Hindlimb muscle (tissue), 1 donor: ENCODE measurements at regions not wholly inside any gene's neighbourhood (a gene's known extent, or its start where the extent isn't known, plus 50 kb on each side); places are given as distances from the start of the nearest gene placed in this dataset.
"Not testable (repeated sequence)": the region's sequence is repeated elsewhere in the genome, so short reads cannot be mapped to it uniquely, and the experiment has no call there.

Source experiments
- DNase-seq: peaks from one replicate; pipeline ENCODE4 v3.0.0-alpha.2; 2013

DNA sequence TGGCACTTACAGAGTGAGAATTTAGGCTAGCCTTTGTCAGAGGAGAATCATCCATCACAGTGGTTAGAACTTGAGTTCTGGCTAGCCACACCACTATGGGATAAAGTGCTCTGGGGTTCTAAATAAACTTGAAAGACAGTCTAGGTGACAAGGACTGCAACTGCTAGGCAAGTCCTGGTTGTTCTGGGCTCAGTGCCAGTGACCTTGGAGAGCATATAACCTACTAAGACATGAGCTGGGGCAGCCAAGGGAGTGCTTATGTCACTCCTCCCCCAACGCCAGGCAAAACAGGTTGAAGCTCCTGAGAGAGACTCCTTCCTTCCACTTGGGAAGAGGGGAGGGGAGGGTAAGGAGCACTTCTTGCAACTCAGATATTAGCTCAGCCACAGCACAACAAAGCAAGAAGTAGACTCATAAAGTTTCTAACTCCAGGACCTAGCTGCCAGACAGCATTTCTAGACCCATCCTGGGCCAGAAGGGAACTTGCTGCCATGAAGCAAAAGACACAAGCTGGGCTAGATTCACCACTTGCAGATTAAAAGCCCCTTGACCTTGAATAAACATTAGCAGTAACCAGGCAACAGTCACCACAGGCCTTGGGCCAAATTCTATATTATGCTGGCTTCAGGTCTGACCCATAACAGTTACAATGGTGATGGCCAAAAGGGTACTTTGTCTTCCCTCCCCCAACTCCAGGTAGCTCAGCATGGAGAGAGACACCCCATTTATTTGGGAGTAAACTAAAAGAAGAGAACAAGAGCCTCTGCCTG lies 963.7 kb downstream of the PLOD2 start:
- DNase-seq = no peak

DNA sequence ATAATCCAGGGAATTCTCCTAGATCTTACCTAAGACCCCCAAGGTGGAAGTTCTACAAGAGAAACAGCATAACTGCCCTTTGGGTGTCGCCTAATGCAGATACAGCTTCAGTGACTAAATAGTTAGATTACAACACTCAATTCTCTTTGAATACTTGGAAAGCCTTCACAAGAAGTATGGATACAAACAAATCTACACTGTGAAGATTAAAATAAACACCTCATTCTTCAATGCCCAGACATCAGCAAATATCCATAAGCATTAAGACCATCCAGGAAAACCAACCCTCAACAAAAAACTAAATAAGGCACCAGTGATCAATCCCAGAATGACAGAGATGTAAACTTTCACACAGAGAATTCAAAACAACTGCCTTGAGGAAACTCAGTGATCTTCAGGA lies 963.2 kb downstream of the PLOD2 start:
- DNase-seq = no peak

DNA sequence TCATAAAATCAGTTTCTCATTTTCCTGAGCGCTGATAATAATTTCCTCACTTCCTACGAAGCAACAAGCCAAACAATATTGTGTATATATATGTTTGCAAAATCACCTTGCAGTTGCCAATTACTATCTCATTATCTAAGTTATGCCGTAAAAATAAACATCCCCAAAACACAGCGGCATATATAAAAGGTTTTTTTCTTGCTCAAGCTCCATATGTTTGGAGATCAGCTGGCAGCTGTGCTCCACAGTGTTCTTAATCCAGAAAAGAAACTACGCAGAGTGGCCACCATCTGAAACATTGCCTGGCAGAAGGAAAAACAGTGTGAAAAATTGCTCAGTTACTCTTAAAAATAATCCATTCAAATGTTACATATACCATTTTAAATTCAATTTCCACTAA lies 951.4 kb downstream of the PLOD2 start:
- DNase-seq = no peak

DNA sequence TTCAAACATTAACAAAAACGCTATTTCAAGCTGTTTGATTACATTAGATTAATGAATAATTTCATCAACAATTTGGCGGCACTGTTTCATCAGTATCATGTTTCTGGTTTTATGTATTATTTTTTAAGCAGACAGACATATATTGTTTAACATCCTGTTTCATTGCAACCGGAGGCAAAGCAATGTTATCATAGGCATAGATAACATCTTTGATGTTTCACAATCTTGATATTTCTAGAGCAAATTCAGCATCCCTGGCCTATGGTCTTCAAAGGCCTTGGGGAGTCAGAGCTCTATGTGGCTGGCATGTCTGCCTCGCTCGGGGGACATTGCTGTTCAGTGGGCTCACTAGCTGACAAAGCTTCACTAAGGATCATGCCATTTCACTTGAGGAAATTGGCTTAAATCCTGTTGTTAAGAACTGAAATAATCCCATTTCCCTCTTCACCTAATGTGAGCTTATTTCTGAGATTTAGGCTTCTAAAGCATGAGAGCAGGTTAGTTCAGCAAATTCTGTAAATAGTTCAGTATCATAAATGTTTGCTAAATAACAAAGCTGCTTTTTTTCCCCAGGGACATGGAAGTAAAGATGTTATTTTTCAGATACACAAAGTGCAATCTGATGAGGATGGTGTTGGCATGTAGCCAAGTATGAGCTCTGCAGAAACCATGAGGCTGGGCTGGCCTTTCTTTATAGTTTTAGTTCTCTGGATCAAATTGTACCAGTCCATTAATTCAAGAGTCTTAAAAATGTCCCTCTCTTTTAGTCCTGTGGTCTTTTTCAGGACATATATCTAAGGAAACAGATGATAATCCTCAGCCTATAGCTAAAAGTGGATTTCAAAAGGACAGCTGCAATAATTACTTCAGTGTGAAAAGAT lies 941.4 kb downstream of the PLOD2 start:
- no peak for DNase-seq

DNA sequence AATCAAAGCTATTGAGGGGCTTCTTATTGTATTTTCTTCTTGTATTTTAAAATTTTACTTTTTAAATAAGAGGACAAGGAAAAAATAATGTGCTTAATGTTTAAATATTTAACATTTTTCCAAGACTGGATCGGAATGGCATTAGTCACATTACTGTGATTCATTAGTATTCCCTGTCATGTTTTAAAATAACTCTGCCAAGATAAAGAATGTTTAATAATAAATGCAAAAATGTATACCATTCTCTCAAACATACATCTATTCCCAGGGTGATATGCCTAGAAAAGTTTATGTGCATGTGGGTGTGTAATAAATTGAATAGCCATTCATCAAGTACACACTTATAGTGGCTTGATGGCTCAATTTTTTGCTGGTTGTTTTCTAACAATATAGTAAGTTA lies 936.1 kb downstream of the PLOD2 start:
- DNase-seq = no peak

DNA sequence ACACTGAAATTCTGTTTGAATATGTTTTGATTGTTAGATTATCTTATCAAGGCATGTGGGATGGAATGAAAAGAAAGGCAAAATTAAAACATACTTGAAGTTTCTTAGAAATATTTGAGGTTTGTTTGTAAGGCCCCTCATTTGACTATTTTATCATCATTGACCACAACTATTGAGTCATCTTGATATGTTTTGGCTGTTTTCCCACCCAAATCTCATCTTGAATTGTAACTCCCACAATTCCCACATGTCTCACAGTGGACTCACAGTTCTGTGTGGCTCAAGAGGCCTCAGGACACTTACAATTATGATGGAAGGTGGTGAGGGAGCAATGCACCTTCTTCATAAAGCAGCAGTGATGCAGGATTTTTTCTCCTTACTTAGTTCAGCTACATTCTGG lies 917.1 kb downstream of the PLOD2 start:
- no peak for DNase-seq

DNA sequence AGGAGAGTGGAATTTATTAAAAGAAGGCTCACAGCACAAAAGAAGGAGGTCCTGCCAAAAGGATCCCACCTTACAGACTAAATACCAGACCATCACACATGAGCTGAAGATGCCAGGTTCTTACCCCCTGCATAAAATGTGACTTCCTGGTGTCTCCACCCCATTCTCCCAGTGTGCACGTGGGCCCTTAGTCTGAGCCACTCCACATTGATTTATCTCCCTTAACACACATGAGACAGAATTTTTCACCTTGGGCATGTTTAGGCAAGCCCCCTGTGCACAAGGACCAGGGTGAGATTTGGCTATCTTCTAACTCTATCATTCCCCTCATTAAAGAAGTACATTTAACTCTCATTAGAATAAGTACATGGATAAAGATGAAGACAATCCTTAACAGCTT lies 916.7 kb downstream of the PLOD2 start:
- DNase-seq = no peak

DNA sequence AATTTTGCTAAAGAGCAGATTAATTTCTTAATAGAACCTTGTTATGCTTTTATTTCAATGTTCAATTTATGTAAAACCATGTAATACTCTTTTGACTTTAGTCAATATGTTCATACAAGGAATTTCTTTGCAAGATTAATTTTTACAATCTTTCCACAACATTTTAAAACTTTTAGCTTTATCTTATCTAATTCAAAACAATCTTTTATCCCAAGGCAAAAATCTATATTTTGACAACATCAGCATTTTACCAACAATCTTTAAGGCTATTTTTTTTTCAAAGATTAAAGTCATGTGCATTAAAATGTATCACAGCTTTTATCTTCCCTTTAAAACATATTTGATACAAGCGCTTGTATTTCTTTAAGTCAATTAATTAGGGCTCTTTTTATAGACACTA lies 914.7 kb downstream of the PLOD2 start:
- DNase-seq = no peak

DNA sequence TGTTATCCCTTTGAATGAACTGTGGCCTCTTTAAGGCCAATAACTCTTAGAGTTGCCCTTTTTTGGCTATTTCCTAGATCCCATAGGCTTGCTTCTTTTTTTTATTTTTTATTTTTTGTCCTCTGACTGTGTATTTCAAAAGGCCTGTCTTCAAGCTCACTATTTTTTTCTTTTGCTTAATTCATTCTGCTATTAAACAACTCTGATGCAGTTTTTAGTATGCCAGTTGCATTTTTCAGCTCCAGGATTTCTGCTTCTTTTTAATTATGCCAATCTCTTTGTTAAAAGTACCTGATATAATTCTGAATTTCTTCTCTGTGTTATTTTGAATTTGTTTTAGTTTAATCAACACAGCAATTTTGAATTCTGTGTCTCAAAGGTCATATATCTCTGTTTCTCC lies 912.1 kb downstream of the PLOD2 start:
- DNase-seq = no peak

DNA sequence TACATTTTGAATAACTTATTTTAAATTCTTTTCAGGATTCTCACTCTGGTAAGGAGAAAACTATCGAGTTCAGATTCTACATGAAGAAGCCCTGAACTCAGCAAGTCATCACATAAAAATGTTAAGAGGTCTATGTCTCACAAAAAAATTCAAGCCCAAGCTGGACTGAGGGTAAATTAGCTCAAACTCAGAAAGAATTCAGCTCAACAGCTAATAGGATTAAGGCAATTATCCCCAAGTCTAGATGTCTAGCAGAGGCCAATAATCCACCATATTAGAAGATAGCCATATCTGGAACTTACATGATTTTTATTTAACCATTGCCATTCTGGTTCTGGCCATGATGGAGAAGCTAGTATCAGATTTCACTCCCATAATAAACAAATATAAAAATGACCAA lies 909.7 kb downstream of the PLOD2 start:
- DNase-seq = no peak

DNA sequence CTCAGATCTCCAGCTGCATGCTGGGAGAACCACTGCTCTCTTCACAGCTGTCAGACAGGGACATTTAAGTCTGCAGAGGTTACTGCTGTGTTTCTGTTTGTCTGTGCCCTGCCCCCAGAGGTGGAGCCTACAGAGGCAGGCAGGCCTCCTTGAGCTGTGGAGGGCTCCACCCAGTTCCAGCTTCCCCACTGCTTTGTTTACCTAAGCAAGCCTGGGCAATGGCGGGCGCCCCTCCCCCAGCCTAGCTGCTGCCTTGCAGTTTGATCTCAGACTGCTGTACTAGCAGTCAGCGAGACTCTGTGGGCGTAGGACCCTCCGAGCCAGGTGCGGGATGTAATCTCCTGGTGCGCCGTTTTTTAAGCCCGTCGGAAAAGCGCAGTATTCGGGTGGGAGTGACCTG lies 903.0 kb downstream of the PLOD2 start:
- DNase-seq = not testable (repeated sequence)

DNA sequence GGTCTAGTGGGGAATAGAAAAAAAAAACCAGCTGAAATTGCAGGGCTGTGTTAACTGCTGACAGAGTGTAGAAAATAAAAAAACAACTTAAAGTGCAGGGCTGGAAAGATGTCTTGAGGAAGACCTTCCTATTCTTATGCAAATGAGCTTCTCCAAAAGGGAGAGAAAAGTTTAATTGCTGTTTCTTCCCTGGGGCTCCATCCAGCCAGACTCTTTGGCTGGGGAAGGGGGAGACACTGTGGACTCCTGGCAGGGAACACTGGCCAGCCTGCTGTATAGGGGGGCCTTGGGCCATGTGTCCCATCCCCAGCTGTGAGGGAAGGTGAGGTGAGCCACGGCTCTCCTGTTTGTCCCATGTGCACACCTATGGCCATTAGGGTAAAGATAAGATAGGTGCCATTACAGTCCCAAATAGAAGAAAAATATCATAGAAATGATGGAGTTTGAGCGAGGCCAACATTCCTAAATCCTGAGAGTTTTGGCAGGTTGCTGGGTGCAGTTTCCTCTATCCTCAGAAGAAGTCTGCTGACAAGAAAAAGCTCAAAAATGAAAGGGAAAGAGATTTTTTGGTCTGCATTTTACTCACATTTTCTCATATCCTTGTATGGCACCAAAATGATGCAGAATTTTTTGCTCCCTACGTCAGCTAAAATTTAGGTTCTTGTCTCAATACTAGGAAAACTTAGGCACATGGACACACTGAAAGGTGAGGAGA lies 901.7 kb downstream of the PLOD2 start:
- no peak for DNase-seq

DNA sequence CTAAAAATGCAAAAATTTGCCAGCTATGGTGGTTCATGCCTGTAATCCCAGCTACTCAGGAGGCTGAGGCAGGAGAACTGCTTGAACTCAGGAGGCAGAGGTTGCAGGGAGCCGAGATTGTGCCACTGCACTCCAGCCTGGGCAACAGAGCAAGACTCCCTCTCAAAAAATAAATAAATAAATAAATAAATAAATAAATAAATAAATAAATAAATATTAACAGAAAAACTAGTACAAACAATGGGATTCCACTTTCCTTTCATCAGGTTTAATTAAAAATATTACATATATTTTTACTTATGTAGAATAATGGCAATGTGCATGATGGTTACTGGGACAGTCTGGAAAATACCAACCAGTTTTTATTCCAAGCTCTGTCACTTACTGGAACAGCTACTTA lies 897.5 kb downstream of the PLOD2 start:
- not testable (repeated sequence) for DNase-seq

DNA sequence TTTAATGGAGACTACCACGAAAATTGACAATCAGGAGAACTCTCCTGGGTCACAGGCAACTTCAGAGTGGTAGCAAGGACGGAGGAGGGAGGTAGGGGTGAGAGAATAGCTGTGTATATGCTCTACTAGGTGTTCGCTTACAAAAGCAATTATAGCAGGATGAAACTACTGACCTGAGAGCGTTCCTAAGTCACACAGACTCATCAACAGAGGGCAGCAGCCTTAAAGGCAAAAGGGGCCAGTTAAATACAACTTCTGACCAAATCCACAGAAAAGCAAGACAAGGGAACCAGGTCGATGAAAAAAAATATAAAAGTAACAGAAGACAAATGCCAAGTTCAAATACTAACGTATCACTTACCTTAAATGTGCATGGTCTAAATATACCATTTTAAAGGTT lies 894.6 kb downstream of the PLOD2 start:
- no peak for DNase-seq

DNA sequence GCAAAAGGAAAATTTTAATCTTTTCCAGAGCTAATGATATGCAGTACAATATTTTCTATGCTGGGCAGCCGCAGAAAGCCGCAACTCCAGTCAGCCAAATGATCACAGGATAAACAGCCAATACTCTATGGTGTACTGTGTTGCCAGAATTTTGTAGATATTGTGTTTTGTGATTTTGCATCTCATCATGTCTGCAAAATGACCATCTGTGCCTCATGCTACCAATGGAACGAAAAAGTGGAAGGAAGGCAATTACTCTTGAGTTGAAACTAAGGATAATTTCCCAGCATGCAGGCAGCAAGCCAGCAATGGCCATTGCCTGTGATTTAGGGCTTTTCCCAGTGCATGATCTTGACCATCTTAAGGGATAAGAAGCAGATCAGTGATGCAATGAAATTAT lies 891.9 kb downstream of the PLOD2 start:
- no peak for DNase-seq

DNA sequence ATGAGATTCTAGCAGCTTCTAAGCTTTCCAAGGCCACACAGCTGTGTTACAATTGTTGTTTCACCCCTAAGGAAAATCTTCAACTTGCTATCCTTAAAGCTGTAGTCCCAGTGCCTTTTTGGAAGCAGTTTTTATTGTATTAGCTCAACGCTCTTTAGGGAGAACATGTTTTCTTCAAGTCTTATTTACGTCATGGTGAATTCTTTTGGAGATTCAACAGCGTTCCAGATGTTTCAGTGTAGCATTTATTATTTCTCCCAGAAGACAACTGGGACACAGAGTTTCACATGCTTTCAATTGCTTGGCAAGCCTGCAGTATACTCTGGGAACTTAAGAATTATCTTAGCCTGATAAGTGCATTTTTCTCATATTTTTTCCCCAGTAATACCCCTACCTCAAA lies 888.3 kb downstream of the PLOD2 start:
- DNase-seq = peak; percentile 72

DNA sequence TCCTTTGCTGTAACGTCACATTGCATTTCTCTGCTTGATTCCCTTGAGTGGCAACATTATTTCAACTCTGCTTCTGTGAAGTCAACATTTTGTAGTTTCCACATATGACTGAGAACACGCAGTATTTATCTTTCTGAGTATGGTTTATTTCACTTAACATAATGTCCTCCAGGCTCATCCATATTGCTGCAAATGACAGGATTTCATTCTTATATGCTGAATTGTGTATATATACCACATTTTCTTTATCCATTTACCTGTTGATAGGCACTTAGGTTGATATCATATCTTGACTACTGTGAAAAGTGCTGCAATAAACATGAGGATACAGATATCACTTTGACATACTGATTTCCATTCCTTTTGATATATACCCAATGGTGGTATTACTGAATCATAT lies 878.5 kb downstream of the PLOD2 start:
- DNase-seq = no peak

DNA sequence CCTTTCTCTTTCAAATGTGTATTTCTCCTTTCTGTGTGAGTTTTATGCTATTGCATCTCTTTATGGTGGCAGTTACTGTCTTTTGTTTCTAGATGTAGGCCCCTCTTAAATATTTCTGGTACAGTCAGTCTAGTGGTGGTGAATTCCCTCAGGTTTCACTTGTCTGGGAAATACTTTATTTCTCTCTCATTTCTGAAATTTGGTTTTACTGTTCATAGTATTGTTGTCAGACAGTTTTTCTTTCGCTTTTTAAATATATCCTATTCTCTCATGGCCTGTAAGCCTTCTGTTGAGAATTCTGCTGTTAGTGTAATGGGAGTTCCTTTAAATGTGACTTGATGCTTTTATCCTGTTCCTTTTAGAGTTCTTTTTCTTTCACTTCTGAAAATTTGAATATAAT lies 874.0 kb downstream of the PLOD2 start:
- no peak for DNase-seq

DNA sequence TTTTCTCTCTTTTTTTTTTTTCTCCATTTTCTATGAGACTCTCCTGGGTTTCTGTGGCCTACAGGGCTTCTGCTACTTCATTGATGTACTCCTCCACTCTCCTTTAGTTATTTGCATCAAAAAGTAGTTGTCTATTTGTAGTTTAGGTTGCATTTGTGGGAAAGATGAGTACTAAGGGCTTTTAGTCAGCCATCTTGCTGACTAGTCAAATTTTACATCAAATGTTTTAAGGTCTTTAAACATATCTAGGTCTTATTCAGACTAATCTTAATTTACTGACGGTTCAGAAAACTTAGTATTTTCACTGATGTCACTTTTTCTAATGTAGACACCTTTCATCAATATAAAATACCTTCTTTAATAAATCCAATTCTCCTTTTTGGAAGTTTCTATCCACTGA lies 871.0 kb downstream of the PLOD2 start:
- DNase-seq = no peak

DNA sequence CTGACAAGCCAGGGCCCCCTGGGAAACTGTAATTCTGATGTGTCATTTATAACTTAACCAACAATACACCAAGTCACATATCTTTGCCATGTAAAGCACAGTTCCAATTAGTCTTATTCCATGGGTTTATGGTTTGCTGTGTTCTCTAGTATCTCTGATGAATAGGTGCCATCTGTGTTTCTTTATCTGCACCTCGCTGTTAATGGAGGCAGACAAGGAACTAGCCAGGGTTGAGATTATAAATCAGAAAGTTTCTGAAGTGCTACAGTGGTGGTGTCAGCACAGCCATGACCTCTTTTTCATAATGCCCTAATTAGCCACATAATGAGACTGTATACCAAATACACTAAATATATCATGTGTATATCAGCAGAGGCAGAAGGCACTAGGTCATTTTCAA lies 866.4 kb downstream of the PLOD2 start:
- no peak for DNase-seq

DNA sequence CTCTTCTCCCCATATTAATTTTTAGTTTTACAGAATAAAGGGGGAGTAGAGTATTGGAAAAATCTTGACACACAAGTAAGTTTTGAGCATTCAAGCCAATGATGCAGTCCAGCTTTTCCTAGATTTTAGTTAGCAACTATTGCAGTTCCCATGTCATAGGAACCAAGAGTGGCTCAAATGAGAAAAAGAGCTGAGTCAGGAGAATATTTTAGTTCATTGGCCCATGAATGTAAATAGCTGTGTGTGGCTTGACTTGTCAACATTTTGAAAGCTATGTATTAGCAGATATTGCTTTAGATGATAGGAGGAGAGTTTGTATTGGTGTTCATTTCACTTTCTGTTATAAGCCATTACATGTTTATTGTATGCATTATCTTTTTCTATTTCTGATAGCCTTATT lies 853.7 kb downstream of the PLOD2 start:
- DNase-seq = no peak

DNA sequence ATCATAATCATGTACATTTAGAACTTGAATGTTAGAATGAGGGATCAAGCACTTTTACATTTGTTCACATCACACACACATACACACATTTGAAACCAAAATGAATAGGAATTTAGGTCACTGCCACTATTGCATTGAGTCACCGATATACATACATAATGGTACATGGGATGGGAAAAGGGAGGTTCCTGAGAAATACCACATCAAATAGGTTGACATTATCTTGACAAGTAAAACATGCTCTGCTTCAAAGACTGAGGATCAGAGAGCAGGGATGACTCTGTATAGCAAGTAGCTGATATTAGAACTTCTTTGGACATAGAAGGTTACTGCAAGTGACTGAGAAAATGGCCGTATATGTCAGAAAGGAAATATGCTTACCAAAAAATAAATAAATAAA lies 847.2 kb downstream of the PLOD2 start:
- DNase-seq = no peak

DNA sequence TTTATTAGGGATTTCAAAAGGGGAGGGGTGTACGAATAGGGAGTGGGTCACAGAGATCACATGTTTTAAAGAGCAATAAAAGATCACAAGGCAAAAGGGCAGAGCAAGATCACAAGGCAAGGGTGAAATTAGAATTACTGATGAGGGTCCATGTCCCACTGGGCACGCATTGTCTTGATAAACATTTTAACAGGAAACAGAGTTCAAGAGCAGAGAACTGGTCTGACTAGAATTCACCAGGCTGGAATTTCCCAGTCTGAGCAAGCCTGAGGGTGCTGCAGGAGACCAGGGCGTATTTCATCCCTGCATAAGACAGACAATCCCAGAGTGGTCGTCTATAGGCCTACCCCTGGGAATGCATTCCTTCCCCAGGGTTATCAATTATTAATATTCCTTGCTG lies 844.7 kb downstream of the PLOD2 start:
- DNase-seq = not testable (repeated sequence)

DNA sequence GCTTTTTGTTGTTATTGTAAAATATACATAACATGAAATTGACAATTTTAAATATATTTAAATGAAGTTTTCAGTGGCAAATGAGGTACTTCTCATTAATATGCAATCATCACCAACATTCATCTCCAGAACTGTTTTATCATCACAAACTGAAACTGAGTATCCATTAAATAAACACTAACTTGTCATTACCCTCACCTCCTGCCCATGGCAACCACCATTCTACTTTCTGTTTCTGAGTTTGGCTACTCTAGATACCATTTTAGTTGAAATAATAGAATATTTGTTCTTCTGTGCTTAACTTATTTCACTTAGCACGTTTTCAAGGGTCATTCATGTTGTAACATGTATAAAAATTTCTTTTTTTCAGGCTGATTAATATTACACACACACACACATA lies 834.3 kb downstream of the PLOD2 start:
- DNase-seq = no peak
